ENCODE measurements at regions not wholly inside any gene's neighbourhood (a gene's known extent, or its start where the extent isn't known, plus 50 kb on each side); places are given as distances from the start of the nearest gene placed in this dataset.

DNA sequence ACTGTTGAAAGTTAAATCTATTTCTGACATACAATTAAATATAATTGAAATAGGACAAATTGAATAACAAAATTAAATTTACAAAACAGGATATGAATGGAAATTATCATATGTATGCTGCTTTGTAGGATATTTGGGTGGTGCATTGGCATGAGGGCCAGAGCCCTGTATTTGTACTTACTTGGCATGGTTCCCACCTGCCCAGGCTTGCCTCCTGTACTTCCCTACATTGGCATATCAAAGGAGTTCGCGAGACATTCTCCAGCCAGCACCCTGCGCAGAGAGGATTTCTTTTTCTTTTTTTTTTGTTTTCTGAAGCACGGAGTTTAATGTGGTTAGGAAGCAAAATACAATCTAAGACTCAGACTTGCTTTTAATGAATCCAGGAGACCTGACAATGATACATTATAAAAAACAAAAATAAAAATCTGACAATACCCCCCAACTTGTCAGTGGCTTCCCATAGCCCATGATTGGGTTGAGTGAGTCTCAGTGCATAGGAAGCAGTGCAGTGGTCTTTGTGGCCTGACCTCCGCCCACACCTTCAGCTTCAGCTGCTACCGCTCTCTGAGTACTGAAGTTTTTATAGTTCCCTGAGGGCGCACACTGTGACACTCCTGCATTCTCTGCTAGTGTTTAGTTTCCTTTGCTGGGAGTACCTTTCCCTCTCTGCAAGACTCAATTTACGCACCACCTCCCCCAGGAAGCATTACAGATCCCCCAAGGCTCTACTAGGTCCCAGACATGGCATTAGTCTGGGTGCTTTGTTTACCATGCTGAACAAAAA is 440.8 kb downstream of the UTRN start:
- Histone ChIP-seq H3K4me3 (ENCODE audit: low read length in 2 of 2) (no peak overlapping the region), H3K27ac (ENCODE audit: low read depth in 1 of 2, low read length in 1 of 2) (no peak overlapping the region), H3K4me1 (ENCODE audit: control insufficient read depth in 2 of 2, insufficient read depth in 2 of 2, low read length in 2 of 2) (peaks cover 0 to 7% of the 10 kb centered on the region in 2 donors), H3K36me3 (ENCODE audit: control insufficient read depth in 2 of 2, insufficient read depth in 2 of 2, low read length in 1 of 2) (peaks cover 0 to 4% of the 10 kb centered on the region in 2 donors), H3K27me3 (ENCODE audit: control insufficient read depth in 2 of 2, insufficient read depth in 1 of 2, low read length in 1 of 2) (no peaks in the 10 kb centered on the region), H3K9me3 (ENCODE audit: control insufficient read depth in 2 of 2, insufficient read depth in 1 of 2, low read length in 1 of 2) (no peaks in the 10 kb centered on the region)
- WGBS: 47% methylated on average over 8 of the region's 8 CpGs
- DNase-seq (ENCODE audit: low read depth in 6 of 9, low spot score in 9 of 9): peak in 4 of 9 donors; percentile 5 to 55 (median 23)

GRCh38 chr6:144728804-144729203 is 443.7 kb downstream of the UTRN start:
- no peak overlapping the region for H3K4me3 ChIP-seq (ENCODE audit: low read length in 2 of 2)
- H3K36me3 ChIP-seq (ENCODE audit: control insufficient read depth in 2 of 2, insufficient read depth in 2 of 2, low read length in 1 of 2): peaks cover 0 to 21% of the 10 kb centered on the region in 2 donors
- H3K4me1 ChIP-seq (ENCODE audit: control insufficient read depth in 2 of 2, insufficient read depth in 2 of 2, low read length in 2 of 2): peaks cover 0 to 7% of the 10 kb centered on the region in 2 donors
- no peak overlapping the region for H3K27ac ChIP-seq (ENCODE audit: low read depth in 1 of 2, low read length in 1 of 2)
- 98% methylated on average over 4 of the region's 4 CpGs for WGBS
- no peak for DNase-seq (ENCODE audit: low read depth in 6 of 9, low spot score in 9 of 9)
- no peaks in the 10 kb centered on the region for H3K9me3 ChIP-seq (ENCODE audit: control insufficient read depth in 2 of 2, insufficient read depth in 1 of 2, low read length in 1 of 2)
- no peaks in the 10 kb centered on the region for H3K27me3 ChIP-seq (ENCODE audit: control insufficient read depth in 2 of 2, insufficient read depth in 1 of 2, low read length in 1 of 2)

DNA sequence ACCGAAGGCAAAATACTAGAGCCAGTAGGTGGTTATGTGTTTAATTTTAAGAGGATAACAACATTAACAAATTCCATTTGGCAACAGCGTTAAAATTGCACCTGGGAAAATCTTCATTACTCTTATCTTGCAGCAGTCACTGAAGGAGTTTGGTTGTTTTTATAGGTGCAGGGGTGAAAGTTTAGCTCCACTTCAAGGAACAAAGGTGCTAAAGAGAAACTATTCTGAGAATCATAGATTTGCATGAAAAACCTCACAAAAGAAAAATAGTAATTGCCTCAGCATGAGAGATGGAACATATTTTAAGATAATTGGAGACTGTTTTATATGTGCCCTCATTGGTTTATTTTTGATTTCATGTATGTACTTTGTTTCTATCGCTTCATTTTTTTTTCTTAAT is 444.4 kb downstream of the UTRN start:
- Histone ChIP-seq H3K36me3 (ENCODE audit: control insufficient read depth in 2 of 2, insufficient read depth in 2 of 2, low read length in 1 of 2) (peaks cover 0 to 23% of the 10 kb centered on the region in 2 donors), H3K4me3 (ENCODE audit: low read length in 2 of 2) (no peak overlapping the region), H3K27ac (ENCODE audit: low read depth in 1 of 2, low read length in 1 of 2) (no peak overlapping the region), H3K4me1 (ENCODE audit: control insufficient read depth in 2 of 2, insufficient read depth in 2 of 2, low read length in 2 of 2) (peaks cover 0 to 7% of the 10 kb centered on the region in 2 donors), H3K9me3 (ENCODE audit: control insufficient read depth in 2 of 2, insufficient read depth in 1 of 2, low read length in 1 of 2) (no peaks in the 10 kb centered on the region), H3K27me3 (ENCODE audit: control insufficient read depth in 2 of 2, insufficient read depth in 1 of 2, low read length in 1 of 2) (no peaks in the 10 kb centered on the region)
- 98% methylated on average over 3 of the region's 3 CpGs for WGBS
- no peak for DNase-seq (ENCODE audit: low read depth in 6 of 9, low spot score in 9 of 9)

- WGBS: 97% methylated on average over 5 of the region's 5 CpGs
Measured at GRCh38 chr6:144730088-144730645, 445.0 kb downstream of the UTRN start.

GRCh38 chr6:144731229-144731628 is 446.1 kb downstream of the UTRN start:
- H3K4me1 ChIP-seq (ENCODE audit: control insufficient read depth in 2 of 2, insufficient read depth in 2 of 2, low read length in 2 of 2): peaks cover 0 to 1% of the 10 kb centered on the region in 2 donors
- H3K27me3 ChIP-seq (ENCODE audit: control insufficient read depth in 2 of 2, insufficient read depth in 1 of 2, low read length in 1 of 2): no peaks in the 10 kb centered on the region
- DNase-seq (ENCODE audit: low read depth in 6 of 9, low spot score in 9 of 9): no peak
- WGBS: 93% methylated on average over 3 of the region's 3 CpGs
- H3K9me3 ChIP-seq (ENCODE audit: control insufficient read depth in 2 of 2, insufficient read depth in 1 of 2, low read length in 1 of 2): no peaks in the 10 kb centered on the region
- H3K36me3 ChIP-seq (ENCODE audit: control insufficient read depth in 2 of 2, insufficient read depth in 2 of 2, low read length in 1 of 2): peaks cover 0 to 35% of the 10 kb centered on the region in 2 donors
- H3K4me3 ChIP-seq (ENCODE audit: low read length in 2 of 2): no peak overlapping the region
- H3K27ac ChIP-seq (ENCODE audit: low read depth in 1 of 2, low read length in 1 of 2): no peak overlapping the region

More at GRCh38 chr6:144730088-144730645, 445.0 kb downstream of the UTRN start:
- H3K27ac ChIP-seq (ENCODE audit: low read depth in 1 of 2, low read length in 1 of 2): no peak overlapping the region
- no peaks in the 10 kb centered on the region for H3K9me3 ChIP-seq (ENCODE audit: control insufficient read depth in 2 of 2, insufficient read depth in 1 of 2, low read length in 1 of 2)
- DNase-seq (ENCODE audit: low read depth in 6 of 9, low spot score in 9 of 9): no peak
- H3K36me3 ChIP-seq (ENCODE audit: control insufficient read depth in 2 of 2, insufficient read depth in 2 of 2, low read length in 1 of 2): peaks cover 0 to 30% of the 10 kb centered on the region in 2 donors
- H3K27me3 ChIP-seq (ENCODE audit: control insufficient read depth in 2 of 2, insufficient read depth in 1 of 2, low read length in 1 of 2): no peaks in the 10 kb centered on the region
- H3K4me1 ChIP-seq (ENCODE audit: control insufficient read depth in 2 of 2, insufficient read depth in 2 of 2, low read length in 2 of 2): peaks cover 0 to 7% of the 10 kb centered on the region in 2 donors
- H3K4me3 ChIP-seq (ENCODE audit: low read length in 2 of 2): no peak overlapping the region

- Histone ChIP-seq H3K4me3 (ENCODE audit: low read length in 2 of 2) (no peak overlapping the region), H3K27ac (ENCODE audit: low read depth in 1 of 2, low read length in 1 of 2) (no peak overlapping the region), H3K27me3 (ENCODE audit: control insufficient read depth in 2 of 2, insufficient read depth in 1 of 2, low read length in 1 of 2) (no peaks in the 10 kb centered on the region), H3K4me1 (ENCODE audit: control insufficient read depth in 2 of 2, insufficient read depth in 2 of 2, low read length in 2 of 2) (no peaks in the 10 kb centered on the region), H3K36me3 (ENCODE audit: control insufficient read depth in 2 of 2, insufficient read depth in 2 of 2, low read length in 1 of 2) (peaks cover 0 to 42% of the 10 kb centered on the region in 2 donors), H3K9me3 (ENCODE audit: control insufficient read depth in 2 of 2, insufficient read depth in 1 of 2, low read length in 1 of 2) (no peaks in the 10 kb centered on the region)
- 98% methylated on average over 6 of the region's 6 CpGs for WGBS
- no peak for DNase-seq (ENCODE audit: low read depth in 6 of 9, low spot score in 9 of 9)
Measured at GRCh38 chr6:144736763-144737162, 451.6 kb downstream of the UTRN start.

- H3K4me1 ChIP-seq (ENCODE audit: control insufficient read depth in 2 of 2, insufficient read depth in 2 of 2, low read length in 2 of 2): no peaks in the 10 kb centered on the region
- H3K4me3 ChIP-seq (ENCODE audit: low read length in 2 of 2): no peak overlapping the region
- no peaks in the 10 kb centered on the region for H3K27me3 ChIP-seq (ENCODE audit: control insufficient read depth in 2 of 2, insufficient read depth in 1 of 2, low read length in 1 of 2)
- no peak overlapping the region for H3K27ac ChIP-seq (ENCODE audit: low read depth in 1 of 2, low read length in 1 of 2)
- peaks cover 0 to 31% of the 10 kb centered on the region in 2 donors for H3K36me3 ChIP-seq (ENCODE audit: control insufficient read depth in 2 of 2, insufficient read depth in 2 of 2, low read length in 1 of 2)
- DNase-seq (ENCODE audit: low read depth in 6 of 9, low spot score in 9 of 9): no peak
- WGBS: 97% methylated on average over 4 of the region's 4 CpGs
- no peaks in the 10 kb centered on the region for H3K9me3 ChIP-seq (ENCODE audit: control insufficient read depth in 2 of 2, insufficient read depth in 1 of 2, low read length in 1 of 2)
Measured at GRCh38 chr6:144737998-144738397, 452.9 kb downstream of the UTRN start.

- peaks cover 3 to 25% of the 10 kb centered on the region in 2 donors for H3K36me3 ChIP-seq (ENCODE audit: control insufficient read depth in 2 of 2, insufficient read depth in 2 of 2, low read length in 1 of 2)
- no peaks in the 10 kb centered on the region for H3K27me3 ChIP-seq (ENCODE audit: control insufficient read depth in 2 of 2, insufficient read depth in 1 of 2, low read length in 1 of 2)
- no peak overlapping the region for H3K27ac ChIP-seq (ENCODE audit: low read depth in 1 of 2, low read length in 1 of 2)
- no peaks in the 10 kb centered on the region for H3K9me3 ChIP-seq (ENCODE audit: control insufficient read depth in 2 of 2, insufficient read depth in 1 of 2, low read length in 1 of 2)
- 96% methylated on average over 1 of the region's 1 CpG for WGBS
- no peak for DNase-seq (ENCODE audit: low read depth in 6 of 9, low spot score in 9 of 9)
- H3K4me3 ChIP-seq (ENCODE audit: low read length in 2 of 2): no peak overlapping the region
- no peaks in the 10 kb centered on the region for H3K4me1 ChIP-seq (ENCODE audit: control insufficient read depth in 2 of 2, insufficient read depth in 2 of 2, low read length in 2 of 2)
Measured at GRCh38 chr6:144739873-144740272, 454.7 kb downstream of the UTRN start.

- no peaks in the 10 kb centered on the region for H3K9me3 ChIP-seq (ENCODE audit: control insufficient read depth in 2 of 2, insufficient read depth in 1 of 2, low read length in 1 of 2)
- no peaks in the 10 kb centered on the region for H3K27me3 ChIP-seq (ENCODE audit: control insufficient read depth in 2 of 2, insufficient read depth in 1 of 2, low read length in 1 of 2)
- no peak for DNase-seq (ENCODE audit: low read depth in 6 of 9, low spot score in 9 of 9)
- WGBS: 99% methylated on average over 3 of the region's 3 CpGs
- H3K27ac ChIP-seq (ENCODE audit: low read depth in 1 of 2, low read length in 1 of 2): no peak overlapping the region
- peaks cover 3 to 14% of the 10 kb centered on the region in 2 donors for H3K36me3 ChIP-seq (ENCODE audit: control insufficient read depth in 2 of 2, insufficient read depth in 2 of 2, low read length in 1 of 2)
- H3K4me3 ChIP-seq (ENCODE audit: low read length in 2 of 2): no peak overlapping the region
- H3K4me1 ChIP-seq (ENCODE audit: control insufficient read depth in 2 of 2, insufficient read depth in 2 of 2, low read length in 2 of 2): no peaks in the 10 kb centered on the region
Measured at GRCh38 chr6:144741659-144742058, 456.5 kb downstream of the UTRN start.
